GM19351 (cell line): ENCODE measurements at regions not wholly inside any gene's neighbourhood (a gene's known extent, or its start where the extent isn't known, plus 50 kb on each side); places are given as distances from the start of the nearest gene placed in this dataset.

Experiments
- ATAC-seq: cut with Tn5 transposase; IDR thresholded peaks from one replicate; pipeline ENCODE4 v1.9.1; 2021; ENCODE audit warnings: mild to moderate bottlenecking, moderate library complexity; ENCODE audit not compliant: unreplicated experiment

GRCh38 chr2:167318581-167318980, 430.3 kb downstream of the XIRP2 start:
- ATAC-seq: no peak

DNA sequence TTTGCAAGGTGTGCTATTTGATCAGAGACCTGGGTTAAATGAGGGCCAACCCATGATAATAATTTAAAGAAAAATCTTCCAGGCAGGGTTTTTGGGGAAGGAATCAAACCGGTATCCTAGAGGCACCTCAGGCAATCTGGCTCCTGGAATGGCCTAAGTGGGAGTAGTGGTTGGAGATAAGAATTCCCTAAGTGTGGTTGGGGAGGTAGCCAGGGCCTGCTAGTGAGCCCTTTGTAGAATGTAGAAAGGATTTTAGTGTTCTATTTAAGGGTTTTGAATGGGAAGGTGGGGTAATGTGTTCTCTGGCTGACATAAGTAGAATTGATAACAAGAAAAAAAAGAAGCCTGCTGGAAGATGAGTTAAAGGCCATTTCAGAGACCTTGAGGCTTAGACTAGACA, 422.2 kb downstream of the XIRP2 start:
- no peak for ATAC-seq
